ENCODE measurements at regions not wholly inside any gene's neighbourhood (a gene's known extent, or its start where the extent isn't known, plus 50 kb on each side); places are given as distances from the start of the nearest gene placed in this dataset.

GRCh38 chr1:185645686-185646085 lies 88.5 kb upstream of the HMCN1 start:
- DNase-seq (ENCODE audit: low read depth): peak; percentile 27

- DNase-seq (ENCODE audit: low read depth): peak; percentile 13
Measured at GRCh38 chr1:185645162-185645640, 89.0 kb upstream of the HMCN1 start.

DNA sequence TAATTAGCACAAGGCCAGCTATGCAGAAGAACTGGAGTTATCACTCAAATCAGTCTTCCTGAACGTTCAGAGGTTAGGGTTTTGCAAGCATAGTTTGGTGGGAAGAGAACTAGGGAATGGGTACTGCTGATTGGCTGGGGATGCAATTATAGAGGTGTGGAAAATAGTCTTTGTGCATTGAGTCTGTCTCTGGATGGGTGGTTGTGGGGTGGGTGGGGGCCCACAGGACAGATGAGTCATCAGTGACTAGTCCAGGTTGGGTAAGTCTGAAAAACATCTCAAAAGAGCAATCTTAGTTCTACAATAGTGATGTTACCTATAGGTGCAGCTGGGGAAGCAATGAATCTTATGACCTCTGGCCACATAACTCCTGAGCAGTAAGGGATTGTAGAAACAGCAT lies 89.7 kb upstream of the HMCN1 start:
- DNase-seq (ENCODE audit: low read depth): peak; percentile 48

GRCh38 chr1:185636848-185637247 lies 97.3 kb upstream of the HMCN1 start:
- DNase-seq (ENCODE audit: low read depth): no peak

GRCh38 chr1:185634704-185635103 lies 99.5 kb upstream of the HMCN1 start:
- DNase-seq (ENCODE audit: low read depth): no peak

- no peak for DNase-seq (ENCODE audit: low read depth)
Measured at GRCh38 chr1:185632659-185633423, 101.3 kb upstream of the HMCN1 start.

GRCh38 chr1:185631843-185632242 lies 102.3 kb upstream of the HMCN1 start:
- no peak for DNase-seq (ENCODE audit: low read depth)

GRCh38 chr1:185627761-185628501 lies 106.3 kb upstream of the HMCN1 start:
- no peak for DNase-seq (ENCODE audit: low read depth)

DNA sequence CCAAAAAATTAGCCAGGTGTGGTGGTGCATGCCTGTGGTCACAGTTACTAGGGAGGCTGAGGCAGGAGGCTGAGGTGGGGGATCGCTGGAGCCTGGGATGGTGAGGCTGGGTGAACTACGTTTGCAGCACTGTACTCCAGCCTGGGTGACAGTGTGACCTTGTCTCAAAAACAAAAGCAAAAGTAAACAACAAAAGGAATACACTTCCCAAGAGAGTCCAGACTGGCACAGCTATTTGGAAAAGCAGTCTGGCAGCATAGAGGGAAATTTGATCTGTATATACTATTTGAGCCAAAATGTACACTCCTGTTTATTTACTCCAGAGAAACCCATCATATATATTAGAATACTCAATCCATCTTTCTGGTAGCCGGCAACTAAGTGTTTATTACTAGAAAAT lies 107.0 kb upstream of the HMCN1 start:
- no peak for DNase-seq (ENCODE audit: low read depth)

DNA sequence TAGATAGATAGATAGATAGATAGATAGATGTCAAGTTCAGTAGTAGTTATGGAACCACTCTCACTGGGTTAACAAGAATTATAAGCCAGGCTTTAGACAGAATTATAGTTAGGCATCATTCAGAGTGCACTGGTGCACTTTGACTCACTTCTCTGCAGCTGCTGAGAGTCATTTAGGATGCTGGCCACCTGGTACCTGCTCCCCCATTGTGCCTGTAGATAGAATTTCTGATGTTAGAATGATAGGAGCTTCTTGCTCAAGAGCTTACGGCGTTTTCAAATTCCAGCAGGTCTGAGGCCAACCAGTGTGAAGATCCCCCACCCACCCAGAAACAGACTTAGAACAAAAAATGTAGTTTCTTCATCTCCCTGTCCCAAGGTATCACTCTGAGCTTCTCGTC lies 107.8 kb upstream of the HMCN1 start:
- no peak for DNase-seq (ENCODE audit: low read depth)

GRCh38 chr1:185610954-185611353 lies 123.2 kb upstream of the HMCN1 start:
- DNase-seq (ENCODE audit: low read depth): no peak

DNA sequence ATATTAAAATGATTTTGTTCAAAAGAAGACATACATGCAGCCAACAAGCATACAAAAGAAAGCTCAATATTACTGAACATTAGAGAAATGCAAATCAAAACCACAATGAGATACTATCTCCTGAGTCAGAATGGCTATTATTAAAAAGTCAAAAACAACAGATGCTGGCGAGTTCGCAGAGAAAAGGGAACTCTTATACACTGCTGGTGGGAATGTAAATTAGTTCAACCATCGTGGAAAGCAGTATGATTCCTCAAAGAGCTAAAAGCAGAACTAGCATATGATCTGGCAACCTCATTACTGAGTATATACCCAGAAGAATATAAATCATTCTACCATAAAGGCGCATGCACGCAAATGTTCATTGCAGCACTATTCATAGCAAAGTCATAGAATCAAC lies 126.0 kb upstream of the HMCN1 start:
- peak; percentile 27 for DNase-seq (ENCODE audit: low read depth)

DNA sequence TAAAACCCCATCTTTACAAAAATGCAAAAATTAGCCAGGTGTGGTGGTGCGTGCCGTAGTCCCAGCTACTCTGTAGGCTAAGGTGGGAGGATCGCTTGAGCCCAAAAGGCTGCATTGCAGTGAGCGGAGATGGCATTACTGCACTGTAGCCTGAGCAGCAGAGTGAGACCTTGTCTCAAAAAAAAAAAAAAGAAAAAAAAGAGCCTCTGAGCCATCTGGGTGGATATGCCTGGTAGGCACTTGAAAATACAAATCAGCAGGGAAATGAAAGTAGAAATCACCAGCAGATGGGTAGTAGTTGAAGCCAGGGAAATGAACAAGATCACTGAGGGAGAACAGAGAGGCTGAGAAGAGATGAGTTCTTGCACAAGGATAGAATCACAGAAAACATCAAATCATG lies 131.0 kb upstream of the HMCN1 start:
- DNase-seq (ENCODE audit: low read depth): no peak

- no peak for DNase-seq (ENCODE audit: low read depth)
Measured at GRCh38 chr1:185601189-185601588, 133.0 kb upstream of the HMCN1 start.

- DNase-seq (ENCODE audit: low read depth): no peak
Measured at GRCh38 chr1:185600641-185601040, 133.6 kb upstream of the HMCN1 start.

GRCh38 chr1:185598332-185598731 lies 135.9 kb upstream of the HMCN1 start:
- DNase-seq (ENCODE audit: low read depth): no peak

DNA sequence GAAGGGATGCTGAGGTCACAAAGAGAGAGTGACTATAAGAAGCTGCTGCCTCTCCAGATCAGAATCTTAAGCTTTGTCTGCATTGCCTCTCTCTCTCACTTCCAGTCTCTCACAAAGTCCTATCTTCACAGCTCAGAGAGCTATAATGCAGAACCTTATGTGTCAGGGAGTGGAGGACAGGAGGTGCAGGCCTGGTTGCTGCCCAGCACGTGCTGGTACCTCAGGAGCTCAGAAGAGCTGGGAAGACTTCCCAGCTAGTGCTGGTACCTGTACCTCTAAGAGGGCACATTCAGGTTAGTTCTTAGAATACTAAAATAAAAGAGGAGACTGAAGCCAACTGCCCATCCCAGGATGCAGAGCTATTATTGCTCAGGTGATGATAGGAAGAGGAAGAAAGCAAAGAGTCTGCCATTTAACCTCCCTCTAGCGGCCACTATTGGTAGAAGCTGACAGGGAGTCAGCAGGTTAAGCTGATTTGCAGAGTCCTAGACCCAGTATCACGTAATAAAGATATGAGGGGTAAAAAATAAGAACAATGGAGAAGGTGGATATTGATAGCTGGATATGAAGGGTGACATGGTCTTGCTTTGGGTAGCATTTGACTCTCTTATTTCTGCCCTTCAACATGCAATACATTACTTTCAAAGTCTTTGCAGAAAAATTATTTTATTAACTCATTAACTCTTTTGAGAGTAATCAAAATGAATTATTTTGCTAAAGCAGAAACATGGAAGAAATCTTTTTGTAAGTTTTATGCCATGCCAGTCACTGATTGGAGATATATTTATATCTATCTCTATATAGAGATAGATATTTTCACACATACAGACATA lies 138.1 kb upstream of the HMCN1 start:
- DNase-seq (ENCODE audit: low read depth): peak; percentile 71

- DNase-seq (ENCODE audit: low read depth): no peak
Measured at GRCh38 chr1:185594786-185595410, 139.3 kb upstream of the HMCN1 start.

- DNase-seq (ENCODE audit: low read depth): no peak
Measured at GRCh38 chr1:185593271-185593670, 140.9 kb upstream of the HMCN1 start.

DNA sequence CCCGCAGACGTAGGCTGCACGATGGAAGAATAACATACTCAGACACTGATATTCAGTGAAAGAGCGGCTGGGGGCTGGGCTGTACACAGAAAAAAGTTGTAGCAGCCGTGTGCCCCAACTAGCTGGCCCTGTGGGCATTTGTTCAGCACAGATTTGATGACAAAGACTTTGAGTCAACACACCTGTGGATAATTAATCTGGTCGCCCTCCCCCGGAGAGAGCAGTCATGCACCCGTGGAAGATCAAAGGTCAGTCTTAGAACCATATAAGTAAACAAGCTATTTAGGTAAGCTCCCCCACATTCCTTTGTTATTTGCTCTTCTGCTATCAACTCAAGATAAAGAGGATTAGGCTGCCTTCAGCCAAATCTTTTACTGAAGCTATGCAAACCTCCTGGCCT lies 148.4 kb upstream of the HMCN1 start:
- DNase-seq (ENCODE audit: low read depth): no peak

GRCh38 chr1:185581961-185582725 lies 152.0 kb upstream of the HMCN1 start:
- peak; percentile 55 for DNase-seq (ENCODE audit: low read depth)
